ENCODE measurements at regions not wholly inside any gene's neighbourhood (a gene's known extent, or its start where the extent isn't known, plus 50 kb on each side); places are given as distances from the start of the nearest gene placed in this dataset.

- H3K27me3 ChIP-seq (replicated peaks): no peaks in the 10 kb centered on the region
- in situ Hi-C loops (cut with HindIII; ENCODE audit: low pct_ligation_motif_present, low sequenced_read_pairs): loop anchor here (5.0 kb wide), 1 partner anchor 92 kb away; no protein-coding TSS in a partner anchor
- DNase-seq: no peak
- H3K36me3 ChIP-seq (replicated peaks): no peaks in the 10 kb centered on the region
- H3K27ac ChIP-seq: no peak overlapping the region
- no peak for TF ChIP-seq CTCF (IDR thresholded peaks at IDR 0.05; ENCODE audit: low read depth, low read length, missing control alignments)
- H3K4me3 ChIP-seq (ENCODE audit: low read depth, low read length): no peak overlapping the region
Measured at GRCh38 chr20:50289581-50289980, 99.0 kb downstream of the CEBPB start.

GRCh38 chr20:50290112-50290511 is 99.5 kb downstream of the CEBPB start:
- Histone ChIP-seq H3K4me3 (ENCODE audit: low read depth, low read length) (no peak overlapping the region), H3K27me3 (replicated peaks) (no peaks in the 10 kb centered on the region), H3K36me3 (replicated peaks) (no peaks in the 10 kb centered on the region), H3K27ac (no peak overlapping the region)
- no peak for DNase-seq
- TF ChIP-seq CTCF (IDR thresholded peaks at IDR 0.05; ENCODE audit: low read depth, low read length, missing control alignments): no peak
- in situ Hi-C loops (cut with HindIII; ENCODE audit: low pct_ligation_motif_present, low sequenced_read_pairs): no loop called here

- no peak for TF ChIP-seq CTCF (IDR thresholded peaks at IDR 0.05; ENCODE audit: low read depth, low read length, missing control alignments)
- Histone ChIP-seq H3K36me3 (replicated peaks) (no peaks in the 10 kb centered on the region), H3K27ac (no peak overlapping the region), H3K27me3 (replicated peaks) (no peaks in the 10 kb centered on the region), H3K4me3 (ENCODE audit: low read depth, low read length) (no peak overlapping the region)
- in situ Hi-C loops (cut with HindIII; ENCODE audit: low pct_ligation_motif_present, low sequenced_read_pairs): no loop called here
- DNase-seq: no peak
Measured at GRCh38 chr20:50290808-50291207, 100.2 kb downstream of the CEBPB start.

- in situ Hi-C loops (cut with HindIII; ENCODE audit: low pct_ligation_motif_present, low sequenced_read_pairs): no loop called here
- no peak for TF ChIP-seq CTCF (IDR thresholded peaks at IDR 0.05; ENCODE audit: low read depth, low read length, missing control alignments)
- Histone ChIP-seq H3K36me3 (replicated peaks) (no peaks in the 10 kb centered on the region), H3K4me3 (ENCODE audit: low read depth, low read length) (no peak overlapping the region), H3K27me3 (replicated peaks) (no peaks in the 10 kb centered on the region), H3K27ac (no peak overlapping the region)
- DNase-seq: no peak
Measured at GRCh38 chr20:50291254-50292078, 100.8 kb downstream of the CEBPB start.

GRCh38 chr20:50292079-50292590 is 101.5 kb downstream of the CEBPB start:
- no peak for DNase-seq
- Histone ChIP-seq H3K36me3 (replicated peaks) (no peaks in the 10 kb centered on the region), H3K27me3 (replicated peaks) (no peaks in the 10 kb centered on the region), H3K4me3 (ENCODE audit: low read depth, low read length) (no peak overlapping the region), H3K27ac (peak overlapping the region; percentile 68)
- no peak for TF ChIP-seq CTCF (IDR thresholded peaks at IDR 0.05; ENCODE audit: low read depth, low read length, missing control alignments)
- in situ Hi-C loops (cut with HindIII; ENCODE audit: low pct_ligation_motif_present, low sequenced_read_pairs): no loop called here
